ENCODE measurements at regions not wholly inside any gene's neighbourhood (a gene's known extent, or its start where the extent isn't known, plus 50 kb on each side); places are given as distances from the start of the nearest gene placed in this dataset.
A peak's percentile ranks its signal among the peaks of the same experiment; 100 is the strongest.
"Not testable (repeated sequence)": the region's sequence is repeated elsewhere in the genome, so short reads cannot be mapped to it uniquely, and the experiment has no call there.

DNA sequence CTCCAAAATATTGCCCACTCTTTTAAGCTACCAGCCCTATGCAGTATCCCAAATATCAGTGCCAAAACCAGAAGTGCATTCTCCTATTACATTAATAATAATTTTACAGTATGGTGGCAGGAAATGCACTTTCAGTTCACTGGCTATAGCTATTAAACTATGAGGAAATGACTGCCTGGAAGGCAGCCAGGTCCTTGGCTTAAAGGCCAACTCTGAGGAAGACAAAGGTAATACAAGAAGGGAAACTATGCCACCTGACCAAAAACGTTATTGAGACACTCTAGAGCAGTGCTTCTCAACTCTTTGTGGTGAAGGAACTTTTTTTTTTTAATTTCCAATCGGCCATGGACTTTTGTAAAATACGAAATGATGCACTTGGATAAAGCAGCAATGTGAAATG is 133.6 kb upstream of the VAMP7 start:
- peak; percentile 69 for FAIRE-seq
- DNase-seq (ENCODE audit: insufficient read length, low spot score), result no peak

DNA sequence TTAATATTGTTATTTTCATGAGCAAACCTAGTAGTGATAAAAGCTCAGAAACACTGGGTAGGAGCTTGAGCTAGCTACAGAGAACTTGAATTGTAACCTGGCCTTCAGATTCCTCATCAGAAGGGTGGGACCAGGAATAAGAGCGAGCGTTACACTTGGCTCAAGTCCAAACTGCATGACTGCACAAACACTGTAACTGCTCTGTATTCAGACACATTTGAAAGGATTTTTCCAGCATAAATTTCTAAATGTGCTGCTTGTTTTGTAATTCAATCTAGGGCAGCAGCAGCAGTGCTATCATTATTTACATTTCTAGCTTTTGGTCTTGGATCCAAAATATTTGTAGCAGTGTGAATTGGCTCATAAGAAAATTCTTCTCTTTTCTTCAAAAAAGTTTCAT is 133.0 kb upstream of the TMLHE start:
- DNase-seq (ENCODE audit: insufficient read length, low spot score), result no peak
- peak; percentile 92 for FAIRE-seq

More for the DNA sequence above, 133.6 kb upstream of the VAMP7 start:
- no peak for TF ChIP-seq POLR2A (IDR thresholded peaks at IDR 0.05; ENCODE audit: low read depth, low read length)

DNA sequence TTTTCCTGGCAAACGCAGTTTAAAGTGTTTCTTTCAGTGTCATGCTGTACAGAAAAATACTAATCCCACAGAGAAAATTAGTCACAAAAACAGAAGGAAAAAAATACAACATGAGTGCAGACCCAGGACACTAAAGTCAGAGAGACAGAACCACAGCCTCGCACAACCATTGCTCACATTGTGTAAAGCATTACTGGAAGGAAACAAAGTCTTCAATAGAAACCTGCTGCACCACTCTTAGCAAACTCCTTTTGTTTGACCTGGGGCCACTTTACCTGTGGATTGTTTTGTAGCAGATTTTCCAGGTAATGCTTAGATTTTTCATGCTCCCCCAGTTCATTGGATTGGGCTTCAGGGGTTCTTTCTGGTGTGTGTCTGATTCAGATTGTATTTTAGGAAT is 131.8 kb upstream of the TMLHE start:
- DNase-seq (ENCODE audit: insufficient read length, low spot score), result no peak
- FAIRE-seq, result no peak
- TF ChIP-seq POLR2A (IDR thresholded peaks at IDR 0.05; ENCODE audit: low read depth, low read length), result no peak

More for the DNA sequence above, 133.0 kb upstream of the TMLHE start:
- no peak for TF ChIP-seq POLR2A (IDR thresholded peaks at IDR 0.05; ENCODE audit: low read depth, low read length)

DNA sequence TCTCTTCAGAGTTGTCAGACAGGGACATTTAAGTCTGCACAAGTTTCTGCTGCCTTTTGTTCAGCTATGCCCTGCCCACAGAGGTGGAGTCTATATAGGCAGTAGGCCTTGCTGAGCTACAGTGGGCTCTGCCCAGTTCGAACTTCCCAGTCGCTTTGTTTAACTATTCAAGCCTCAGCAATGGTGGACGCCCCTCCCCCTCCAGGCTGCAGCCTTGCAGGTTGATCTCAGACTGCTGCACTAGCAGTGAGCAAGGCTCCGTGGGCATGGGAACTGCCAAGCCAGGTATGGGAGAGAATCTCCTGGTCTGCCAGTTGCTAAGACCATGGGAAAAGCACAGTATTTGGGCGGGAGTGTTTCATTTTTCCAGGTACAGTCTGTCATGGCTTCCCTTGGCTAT is 115.6 kb upstream of the TMLHE start:
- not testable (repeated sequence) for FAIRE-seq; DNase-seq (ENCODE audit: insufficient read length, low spot score)

DNA sequence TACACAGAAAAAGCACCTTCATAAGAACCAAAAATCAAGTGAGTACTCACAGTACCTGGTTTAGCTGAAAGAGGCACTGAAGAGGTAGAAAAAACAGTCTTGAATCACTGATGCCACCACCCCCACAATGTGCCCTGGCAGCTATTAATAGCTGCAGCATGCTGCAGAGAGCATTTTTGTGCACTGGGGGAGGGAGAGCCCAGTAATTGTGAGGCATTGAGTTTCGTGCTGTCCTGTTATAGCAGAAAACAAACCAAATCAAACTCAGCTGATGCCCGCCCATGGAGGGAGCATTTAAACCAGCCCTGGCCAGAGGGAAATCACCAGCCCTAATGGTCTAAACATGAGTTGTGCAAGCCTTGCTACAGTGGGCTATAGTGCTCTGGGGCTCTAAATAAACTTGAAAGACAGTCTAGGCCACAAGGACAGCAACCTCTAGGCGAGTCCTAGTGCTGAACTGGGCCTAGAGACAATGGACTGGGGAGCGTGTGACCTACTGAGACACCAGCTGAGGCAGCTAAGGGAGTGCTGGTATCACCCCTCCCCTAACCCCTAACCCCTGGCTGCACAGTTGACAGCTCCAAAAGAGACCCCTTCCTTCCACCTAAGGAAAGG is 106.3 kb upstream of the TMLHE start:
- DNase-seq (ENCODE audit: insufficient read length, low spot score) (no peak), FAIRE-seq (peak; percentile 61)
- TF ChIP-seq POLR2A (IDR thresholded peaks at IDR 0.05; ENCODE audit: low read depth, low read length), result no peak

DNA sequence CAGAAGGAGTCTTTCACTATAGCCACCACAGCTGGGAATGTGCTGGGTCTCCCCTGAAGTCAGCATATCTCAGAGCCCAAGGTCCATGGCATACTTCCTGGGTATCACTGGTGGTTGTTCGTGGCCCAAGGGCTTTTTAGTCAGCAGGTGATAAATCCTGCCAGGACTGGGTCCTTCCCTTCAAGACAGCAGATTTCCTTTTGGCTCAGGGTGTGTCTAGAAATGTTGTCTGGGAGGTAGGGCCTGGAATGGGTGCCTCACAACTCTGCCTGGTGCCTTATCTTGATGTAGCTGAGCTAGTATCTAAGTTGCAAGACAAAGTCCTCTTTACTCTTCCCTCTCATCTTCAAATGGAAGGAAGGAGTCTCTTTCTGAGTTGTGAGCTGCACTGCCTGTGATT is 102.4 kb upstream of the TMLHE start:
- no peak for TF ChIP-seq POLR2A (IDR thresholded peaks at IDR 0.05; ENCODE audit: low read depth, low read length)
- no peak for DNase-seq (ENCODE audit: insufficient read length, low spot score)
- FAIRE-seq, result no peak

DNA sequence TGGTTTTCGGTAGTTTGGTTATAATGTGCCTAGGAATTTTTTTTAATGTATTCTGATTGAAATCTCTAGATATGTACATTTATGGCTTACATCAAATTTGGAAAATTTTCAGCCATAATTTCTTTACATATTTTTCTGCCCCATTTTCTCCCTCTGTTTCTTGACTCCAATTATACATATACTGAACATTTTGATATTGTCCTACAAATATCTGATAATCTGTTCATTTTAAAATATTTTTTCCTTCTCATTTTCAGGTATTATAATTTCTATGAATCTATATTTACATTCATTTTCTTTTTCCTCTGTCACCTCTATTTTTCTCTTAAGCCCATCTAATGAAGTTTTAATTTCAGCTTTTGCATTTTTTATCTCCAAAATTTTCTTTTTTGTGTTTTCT is 82.7 kb upstream of the TMLHE start:
- no peak for DNase-seq (ENCODE audit: insufficient read length, low spot score)
- TF ChIP-seq POLR2A (IDR thresholded peaks at IDR 0.05; ENCODE audit: low read depth, low read length), result no peak
- FAIRE-seq, result no peak

DNA sequence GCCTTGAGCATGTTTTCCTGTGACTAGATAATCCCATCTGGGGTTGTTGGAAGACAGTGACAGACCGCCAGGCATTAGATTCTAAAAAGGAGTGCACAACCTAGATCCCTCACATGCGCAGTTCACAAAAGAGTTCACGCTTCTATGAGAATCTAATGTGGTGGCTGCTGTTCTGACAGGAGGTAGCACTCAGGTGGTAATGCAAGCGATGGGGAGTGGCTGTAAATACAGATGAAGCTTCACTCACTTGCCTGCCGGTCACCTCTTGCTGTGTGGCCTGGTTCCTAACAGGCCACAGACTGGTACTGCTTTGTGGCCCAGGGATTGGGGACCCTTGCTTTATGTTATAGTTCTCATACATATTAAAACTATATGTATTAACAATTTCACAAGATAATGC is 81.9 kb upstream of the TMLHE start:
- no peak for TF ChIP-seq POLR2A (IDR thresholded peaks at IDR 0.05; ENCODE audit: low read depth, low read length)
- FAIRE-seq, result no peak
- DNase-seq (ENCODE audit: insufficient read length, low spot score), result no peak

DNA sequence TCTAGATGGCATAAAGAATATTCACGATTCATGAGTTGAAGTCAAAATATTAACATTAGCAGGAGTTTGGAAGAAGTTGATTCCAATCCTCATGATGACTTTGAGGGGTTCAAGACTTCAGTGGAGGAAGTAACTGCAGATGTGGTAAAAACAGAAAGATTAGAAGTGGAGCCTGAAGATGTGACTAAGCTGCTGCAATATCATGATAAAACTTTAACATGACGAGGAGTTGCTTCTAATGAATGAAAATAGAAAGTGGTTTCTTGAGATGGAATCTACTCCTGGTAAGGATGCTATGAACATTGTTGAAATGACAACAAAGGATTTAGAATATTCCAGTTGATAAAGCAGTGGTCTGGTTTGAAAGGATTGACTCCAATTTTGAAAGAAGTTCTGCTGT is 70.1 kb upstream of the TMLHE start:
- no peak for TF ChIP-seq POLR2A (IDR thresholded peaks at IDR 0.05; ENCODE audit: low read depth, low read length)
- FAIRE-seq (no peak), DNase-seq (ENCODE audit: insufficient read length, low spot score) (no peak)

DNA sequence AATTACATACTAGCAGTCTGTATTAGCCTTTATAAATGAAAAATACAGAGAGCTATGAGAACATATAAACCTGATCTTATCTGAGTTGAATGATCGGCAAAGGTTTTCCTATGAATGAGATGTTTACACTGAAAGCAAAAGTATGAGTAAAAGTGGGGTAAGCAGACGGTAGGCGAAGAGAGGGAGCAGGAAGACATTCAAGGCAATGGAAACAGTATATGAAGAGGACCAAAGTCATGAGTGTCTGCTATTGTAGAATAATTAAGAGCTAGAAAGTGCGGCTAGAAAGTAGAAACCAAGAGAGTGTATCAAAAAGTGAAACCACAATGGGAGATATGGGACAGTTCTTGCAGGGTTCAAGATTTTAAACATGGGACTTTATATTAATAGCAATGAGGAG is 67.0 kb upstream of the TMLHE start:
- DNase-seq (ENCODE audit: insufficient read length, low spot score), result no peak
- no peak for TF ChIP-seq POLR2A (IDR thresholded peaks at IDR 0.05; ENCODE audit: low read depth, low read length)
- FAIRE-seq, result no peak

DNA sequence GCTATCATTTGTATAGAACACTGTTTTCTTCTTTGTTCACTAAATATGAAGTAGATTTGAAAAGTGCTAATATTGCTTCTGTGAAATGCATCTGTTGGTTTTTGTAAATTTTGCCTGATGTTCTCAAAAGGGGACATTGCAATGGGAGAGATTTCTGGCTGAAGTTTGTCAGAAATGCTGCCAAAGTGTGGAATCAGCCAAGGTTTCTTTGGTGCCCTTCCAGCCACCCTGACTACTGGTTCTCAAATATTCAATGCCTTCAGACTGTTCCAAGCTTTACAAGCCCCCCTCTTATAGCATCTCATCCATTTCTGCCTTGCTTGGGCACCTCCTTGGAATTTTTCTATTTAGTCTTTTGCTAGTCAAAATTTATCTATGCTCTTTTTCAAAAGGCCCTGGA is 60.6 kb upstream of the TMLHE start:
- no peak for TF ChIP-seq POLR2A (IDR thresholded peaks at IDR 0.05; ENCODE audit: low read depth, low read length)
- FAIRE-seq, result no peak
- DNase-seq (ENCODE audit: insufficient read length, low spot score), result no peak

DNA sequence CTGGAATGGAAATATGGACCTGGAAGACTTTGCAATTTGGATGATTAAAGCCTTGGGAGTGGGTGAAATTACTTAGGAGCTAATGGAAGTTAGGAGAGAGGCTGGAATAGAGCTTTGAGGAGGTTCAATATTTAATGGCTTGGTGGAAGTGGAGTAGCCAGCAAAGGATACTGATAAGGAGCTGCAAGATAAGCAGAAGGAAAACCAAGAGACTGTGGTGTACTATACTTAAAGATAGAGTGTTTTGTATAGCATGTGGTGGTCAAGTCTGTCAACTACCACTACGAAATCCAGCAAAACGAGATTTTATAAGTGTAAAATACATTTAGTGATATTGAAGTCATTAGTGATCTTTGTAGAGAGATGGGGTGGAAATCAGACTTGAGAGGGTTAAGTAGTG is 54.0 kb upstream of the TMLHE start:
- TF ChIP-seq POLR2A (IDR thresholded peaks at IDR 0.05; ENCODE audit: low read depth, low read length), result no peak
- FAIRE-seq (no peak), DNase-seq (ENCODE audit: insufficient read length, low spot score) (no peak)
